OCI-LY7 (cell line): ENCODE measurements at regions not wholly inside any gene's neighbourhood (a gene's known extent, or its start where the extent isn't known, plus 50 kb on each side); places are given as distances from the start of the nearest gene placed in this dataset.

ENCODE experiments used
- BruUV-seq: library from RNA; stranded (reverse); fragments of 400-500 nt; replicated peaks from 2 replicates; lab custom pipeline; 2021; lab: Mats Ljungman, UMichigan
- CTCF ChIA-PET: fragments of 300-600 bp; sonication (Branson Sonifier 250); formaldehyde crosslinking; loops from one replicate; lab custom pipeline; 2022; ENCODE audit warnings: antibody characterized with exemption; ENCODE audit not compliant: unreplicated experiment; lab: Charles Lee
- POLR2A ChIA-PET: fragments of 300-600 bp; sonication (Branson Sonifier 250); formaldehyde crosslinking; loops from one replicate; lab custom pipeline; 2022; ENCODE audit warnings: antibody characterized with exemption; lab: Charles Lee
- DNase-seq: peaks from one replicate; pipeline ENCODE4 v3.0.0-alpha.2; 2015; ENCODE audit warnings: low spot score
- H2AFZ ChIP-seq: fragments of 200-600 bp; sonication (generic), shearing (Covaris generic); 2 replicates; pipeline ENCODE4 v1.6.1; 2014; ENCODE audit warnings: mild to moderate bottlenecking, antibody characterized with exemption, low read length, moderate library complexity
- H3K27ac ChIP-seq: fragments of 200-600 bp; sonication (generic); 2 replicates; pipeline ENCODE4 v1.5.1; 2014; ENCODE audit warnings: mixed run types, low read depth, mild to moderate bottlenecking, moderate library complexity, low read length, inconsistent platforms; ENCODE audit not compliant: poor library complexity, severe bottlenecking
- H3K36me3 ChIP-seq: fragments of 200-600 bp; sonication (generic); 2 replicates; pipeline ENCODE4 v1.6.1; 2014; ENCODE audit warnings: mild to moderate bottlenecking, antibody characterized with exemption, low read length, moderate library complexity, mixed read lengths; ENCODE audit not compliant: insufficient read depth
- H3K4me1 ChIP-seq: fragments of 200-600 bp; sonication (generic); 2 replicates; pipeline ENCODE4 v1.5.1; 2014; ENCODE audit warnings: mild to moderate bottlenecking, low read length; ENCODE audit not compliant: insufficient read depth, poor library complexity, severe bottlenecking
- H3K4me2 ChIP-seq: fragments of 200-600 bp; sonication (generic); 2 replicates; pipeline ENCODE4 v1.6.1; 2014; ENCODE audit warnings: mild to moderate bottlenecking, low read length
- H3K4me3 ChIP-seq: fragments of 200-600 bp; sonication (generic); 2 replicates; pipeline ENCODE4 v1.5.1; 2014; ENCODE audit warnings: mild to moderate bottlenecking, low read depth, low read length; ENCODE audit not compliant: poor library complexity, severe bottlenecking
- H3K79me2 ChIP-seq: fragments of 200-600 bp; sonication (generic); 2 replicates; pipeline ENCODE4 v1.6.1; 2016; ENCODE audit warnings: low read depth, mild to moderate bottlenecking, low read length, moderate library complexity, mixed read lengths; ENCODE audit not compliant: insufficient read depth
- H3K9me2 ChIP-seq: fragments of 200-600 bp; sonication (generic); 2 replicates; pipeline ENCODE4 v1.6.1; 2016; ENCODE audit warnings: mild to moderate bottlenecking, low read length, mixed read lengths; ENCODE audit not compliant: insufficient read depth
- H3K9me3 ChIP-seq: fragments of 200-600 bp; sonication (generic); 2 replicates; pipeline ENCODE4 v1.6.1; 2014; ENCODE audit warnings: mild to moderate bottlenecking, mixed run types, low read length, mixed read lengths
- H4K20me1 ChIP-seq: fragments of 200-600 bp; sonication (generic); 2 replicates; pipeline ENCODE4 v1.6.1; 2014; ENCODE audit warnings: mild to moderate bottlenecking, antibody characterized with exemption, low read length, moderate library complexity, mixed read lengths; ENCODE audit not compliant: insufficient read depth
- CTCF ChIP-seq: fragments of 200-600 bp; sonication (generic); conservative IDR thresholded peaks from 2 replicates; pipeline ENCODE4 v1.5.1; 2014; ENCODE audit warnings: mild to moderate bottlenecking, antibody characterized with exemption, low read length, moderate library complexity, mixed read lengths
- EZH2phosphoT487 ChIP-seq: fragments of 200-600 bp; sonication (generic); IDR thresholded peaks from 2 replicates; pipeline ENCODE4 v1.6.1; 2018; ENCODE audit warnings: low read depth, borderline replicate concordance, mild to moderate bottlenecking, mixed run types, antibody characterized with exemption, low read length, moderate library complexity, mixed read lengths
- intact Hi-C: fragments of 100-400 bp; cut with micrococcal nuclease; formaldehyde crosslinking; loops from one replicate; pipeline ENCODE4 v1.10.0; 2022; ENCODE audit not compliant: unreplicated experiment

- Histone ChIP-seq H3K9me2 (no peaks in the 10 kb centered on the region), H3K4me3 (no peak overlapping the region), H4K20me1 (no peaks in the 10 kb centered on the region), H3K9me3 (no peaks in the 10 kb centered on the region), H3K4me1 (no peaks in the 10 kb centered on the region), H3K4me2 (no peak overlapping the region), H3K79me2 (no peaks in the 10 kb centered on the region), H3K36me3 (no peaks in the 10 kb centered on the region), H2AFZ (no peak overlapping the region), H3K27ac (no peak overlapping the region)
- no TSS peak for BruUV-seq
- TF ChIP-seq CTCF, result peak; percentile 78
- no peak for TF ChIP-seq EZH2phosphoT487
- peak; percentile 13 for DNase-seq
- ChIA-PET POLR2A (no interaction called here), CTCF (no interaction called here)
- intact Hi-C loops, result no loop called here
These were observed 224.2 kb downstream of the NFATC2 start for GRCh38 chr20:51318058-51318949.

GRCh38 chr20:51315390-51315789 lies 227.1 kb downstream of the NFATC2 start:
- Histone ChIP-seq H3K79me2 (no peaks in the 10 kb centered on the region), H3K4me3 (no peak overlapping the region), H3K9me2 (no peaks in the 10 kb centered on the region), H3K27ac (no peak overlapping the region), H3K4me2 (no peak overlapping the region), H3K36me3 (no peaks in the 10 kb centered on the region), H2AFZ (no peak overlapping the region), H3K9me3 (no peaks in the 10 kb centered on the region), H3K4me1 (no peaks in the 10 kb centered on the region), H4K20me1 (no peaks in the 10 kb centered on the region)
- no peak for TF ChIP-seq EZH2phosphoT487
- TF ChIP-seq CTCF, result no peak
- DNase-seq, result no peak
- BruUV-seq, result no TSS peak
- intact Hi-C loops, result no loop called here
- CTCF ChIA-PET, result no interaction called here
- POLR2A ChIA-PET, result no interaction called here

- no peaks in the 10 kb centered on the region for H3K79me2 ChIP-seq
- H3K27ac ChIP-seq, result no peak overlapping the region
- no peak for TF ChIP-seq CTCF
- no peak for TF ChIP-seq EZH2phosphoT487
- ChIA-PET POLR2A (no interaction called here), CTCF (no interaction called here)
- no peak for DNase-seq
- no peak overlapping the region for H3K4me2 ChIP-seq
- intact Hi-C loops, result no loop called here
- H3K4me3 ChIP-seq, result no peak overlapping the region
- no peaks in the 10 kb centered on the region for H3K9me3 ChIP-seq
- no peaks in the 10 kb centered on the region for H4K20me1 ChIP-seq
- H3K4me1 ChIP-seq, result no peaks in the 10 kb centered on the region
- H2AFZ ChIP-seq, result no peak overlapping the region
- no peaks in the 10 kb centered on the region for H3K36me3 ChIP-seq
- BruUV-seq, result no TSS peak
- no peaks in the 10 kb centered on the region for H3K9me2 ChIP-seq
These were observed 229.1 kb downstream of the NFATC2 start for GRCh38 chr20:51313358-51313827.
